ENCODE measurements at regions not wholly inside any gene's neighbourhood (a gene's known extent, or its start where the extent isn't known, plus 50 kb on each side); places are given as distances from the start of the nearest gene placed in this dataset.

- Histone ChIP-seq H3K36me3 (no peaks in the 10 kb centered on the region), H3K27ac (replicated peaks) (no peak overlapping the region), H3K27me3 (ENCODE audit: low read depth) (peaks cover 5% of the 10 kb centered on the region), H3K4me1 (no peaks in the 10 kb centered on the region), H3K9me3 (replicated peaks) (peaks cover 11% of the 10 kb centered on the region), H3K4me3 (no peak overlapping the region)
- DNase-seq: no peak
- no peak for TF ChIP-seq CTCF (IDR thresholded peaks at IDR 0.05; ENCODE audit: borderline replicate concordance)
- intact Hi-C loops (cut with micrococcal nuclease): no loop called here
Observed at GRCh38 chr1:48121955-48122354, 100.6 kb upstream of the SLC5A9 start.

GRCh38 chr1:48120621-48121020, 101.9 kb upstream of the SLC5A9 start:
- Histone ChIP-seq H3K4me3 (no peak overlapping the region), H3K27me3 (ENCODE audit: low read depth) (peaks cover 5% of the 10 kb centered on the region), H3K4me1 (no peaks in the 10 kb centered on the region), H3K36me3 (no peaks in the 10 kb centered on the region), H3K9me3 (replicated peaks) (peaks cover 17% of the 10 kb centered on the region), H3K27ac (replicated peaks) (no peak overlapping the region)
- DNase-seq: no peak
- intact Hi-C loops (cut with micrococcal nuclease): no loop called here
- no peak for TF ChIP-seq CTCF (IDR thresholded peaks at IDR 0.05; ENCODE audit: borderline replicate concordance)

- H3K4me3 ChIP-seq: no peak overlapping the region
- peaks cover 6% of the 10 kb centered on the region for H3K27me3 ChIP-seq (ENCODE audit: low read depth)
- peaks cover 17% of the 10 kb centered on the region for H3K9me3 ChIP-seq (replicated peaks)
- TF ChIP-seq CTCF (IDR thresholded peaks at IDR 0.05; ENCODE audit: borderline replicate concordance): no peak
- intact Hi-C loops (cut with micrococcal nuclease): no loop called here
- H3K27ac ChIP-seq (replicated peaks): no peak overlapping the region
- DNase-seq: no peak
- H3K4me1 ChIP-seq: no peaks in the 10 kb centered on the region
- no peaks in the 10 kb centered on the region for H3K36me3 ChIP-seq
Observed at GRCh38 chr1:48115835-48116234, 106.7 kb upstream of the SLC5A9 start.

- no peaks in the 10 kb centered on the region for H3K36me3 ChIP-seq
- no peak for DNase-seq
- H3K4me1 ChIP-seq: no peaks in the 10 kb centered on the region
- no peak overlapping the region for H3K4me3 ChIP-seq
- intact Hi-C loops (cut with micrococcal nuclease): no loop called here
- H3K9me3 ChIP-seq (replicated peaks): peaks cover 17% of the 10 kb centered on the region
- H3K27me3 ChIP-seq (ENCODE audit: low read depth): peaks cover 6% of the 10 kb centered on the region
- H3K27ac ChIP-seq (replicated peaks): no peak overlapping the region
- TF ChIP-seq CTCF (IDR thresholded peaks at IDR 0.05; ENCODE audit: borderline replicate concordance): no peak
Observed at GRCh38 chr1:48114596-48115382, 107.7 kb upstream of the SLC5A9 start.

GRCh38 chr1:48109390-48110013, 112.3 kb upstream of the TRABD2B start:
- no peaks in the 10 kb centered on the region for H3K9me3 ChIP-seq (replicated peaks)
- DNase-seq: no peak
- peak; percentile 92 for TF ChIP-seq CTCF (IDR thresholded peaks at IDR 0.05; ENCODE audit: borderline replicate concordance)
- H3K27me3 ChIP-seq (ENCODE audit: low read depth): peaks cover 5% of the 10 kb centered on the region
- no peak overlapping the region for H3K4me3 ChIP-seq
- intact Hi-C loops (cut with micrococcal nuclease): loop anchor here (2.0 kb wide), 1 partner anchor 95 kb away; no protein-coding TSS in a partner anchor
- no peaks in the 10 kb centered on the region for H3K4me1 ChIP-seq
- no peaks in the 10 kb centered on the region for H3K36me3 ChIP-seq
- no peak overlapping the region for H3K27ac ChIP-seq (replicated peaks)
